Fibroblast of lung (primary cell): ENCODE measurements at regions not wholly inside any gene's neighbourhood (a gene's known extent, or its start where the extent isn't known, plus 50 kb on each side); places are given as distances from the start of the nearest gene placed in this dataset.

Source experiments
- DNase-seq, 2 donors: peaks; one replicate each; pipeline versions ENCODE4 v3.0.0 to v3.0.0-alpha.2; 2010; ENCODE audit warnings: low read depth in 2 of 2
- H2AFZ ChIP-seq: 2 replicates; pipeline ENCODE4 v1.5.1; 2012; ENCODE audit warnings: low read length, control low read depth, inconsistent platforms
- H3K27ac ChIP-seq: 2 replicates; pipeline ENCODE4 v1.5.1; 2011; ENCODE audit warnings: low read length, control low read depth; ENCODE audit not compliant: insufficient read depth
- H3K27me3 ChIP-seq: 2 replicates; pipeline ENCODE4 v1.5.1; 2011; ENCODE audit warnings: mild to moderate bottlenecking, low read length; ENCODE audit not compliant: control insufficient read depth, insufficient read depth
- H3K36me3 ChIP-seq: 2 replicates; pipeline ENCODE4 v1.5.1; 2011; ENCODE audit warnings: low read length; ENCODE audit not compliant: control insufficient read depth, insufficient read depth
- H3K4me1 ChIP-seq: 2 replicates; pipeline ENCODE4 v1.5.1; 2011; ENCODE audit warnings: low read length; ENCODE audit not compliant: control insufficient read depth, insufficient read depth; ENCODE audit errors: extremely low read depth
- H3K4me2 ChIP-seq: 2 replicates; pipeline ENCODE4 v1.5.1; 2011; ENCODE audit warnings: low read length, control low read depth; ENCODE audit not compliant: insufficient read depth; ENCODE audit errors: extremely low read depth
- H3K4me3 ChIP-seq, 4 experiments: fragments of 200-600 bp in 1 of 4; sonication (generic) in 1 of 4; replicated peaks in 1 of 4; 2 replicates each; pipeline ENCODE4 v1.5.1; 2011 to 2016; ENCODE audit warnings: low read length in 4 of 4, low read depth in 3 of 4, mild to moderate bottlenecking in 3 of 4, control low read depth in 2 of 4, inconsistent platforms in 1 of 4, mixed read lengths in 1 of 4; ENCODE audit not compliant: insufficient read depth in 1 of 4; ENCODE audit errors: control extremely low read depth in 1 of 4
- H3K79me2 ChIP-seq: 2 replicates; pipeline ENCODE4 v1.5.1; 2012; ENCODE audit warnings: mild to moderate bottlenecking, low read length, inconsistent platforms; ENCODE audit not compliant: control insufficient read depth, insufficient read depth
- H3K9ac ChIP-seq: 2 replicates; pipeline ENCODE4 v1.5.1; 2011; ENCODE audit warnings: mild to moderate bottlenecking, low read length, control low read depth; ENCODE audit not compliant: insufficient read depth
- H3K9me3 ChIP-seq: 2 replicates; pipeline ENCODE4 v1.5.1; 2012; ENCODE audit warnings: low read depth, low read length; ENCODE audit not compliant: control insufficient read depth, insufficient read depth
- H4K20me1 ChIP-seq: 2 replicates; pipeline ENCODE4 v1.5.1; 2011; ENCODE audit warnings: low read length; ENCODE audit not compliant: control insufficient read depth, insufficient read depth; ENCODE audit errors: extremely low read depth
- EZH2 ChIP-seq: IDR thresholded peaks from 2 replicates; pipeline ENCODE4 v1.5.1; 2012; ENCODE audit warnings: low read length, control low read depth, mild to moderate bottlenecking; ENCODE audit errors: missing control alignments
- TF ChIP-seq, protein P1 (sequence below), 2 donors: IDR thresholded peaks in 1 of 2; conservative IDR thresholded peaks in 1 of 2; 1 replicate in 1 of 2; 2 replicates in 1 of 2; pipeline ENCODE4 v1.5.1; 2011 to 2012; ENCODE audit warnings: low read length in 2 of 2, control low read depth in 1 of 2, inconsistent platforms in 1 of 2, low read depth in 1 of 2, mild to moderate bottlenecking in 1 of 2

GRCh38 chr12:58148976-58149375, 207.6 kb downstream of the ATP23 start:
- Histone ChIP-seq H3K4me1 (no peaks in the 10 kb centered on the region), H3K9me3 (no peaks in the 10 kb centered on the region), H3K27me3 (no peaks in the 10 kb centered on the region), H3K79me2 (no peaks in the 10 kb centered on the region), H3K9ac (no peak overlapping the region), H2AFZ (no peak overlapping the region), H3K36me3 (no peaks in the 10 kb centered on the region), H3K27ac (no peak overlapping the region), H4K20me1 (no peaks in the 10 kb centered on the region), H3K4me3 (no peak overlapping the region), H3K4me2 (no peak overlapping the region)
- DNase-seq: no peak
- TF ChIP-seq EZH2: no peak
- TF ChIP-seq, protein P1, sequence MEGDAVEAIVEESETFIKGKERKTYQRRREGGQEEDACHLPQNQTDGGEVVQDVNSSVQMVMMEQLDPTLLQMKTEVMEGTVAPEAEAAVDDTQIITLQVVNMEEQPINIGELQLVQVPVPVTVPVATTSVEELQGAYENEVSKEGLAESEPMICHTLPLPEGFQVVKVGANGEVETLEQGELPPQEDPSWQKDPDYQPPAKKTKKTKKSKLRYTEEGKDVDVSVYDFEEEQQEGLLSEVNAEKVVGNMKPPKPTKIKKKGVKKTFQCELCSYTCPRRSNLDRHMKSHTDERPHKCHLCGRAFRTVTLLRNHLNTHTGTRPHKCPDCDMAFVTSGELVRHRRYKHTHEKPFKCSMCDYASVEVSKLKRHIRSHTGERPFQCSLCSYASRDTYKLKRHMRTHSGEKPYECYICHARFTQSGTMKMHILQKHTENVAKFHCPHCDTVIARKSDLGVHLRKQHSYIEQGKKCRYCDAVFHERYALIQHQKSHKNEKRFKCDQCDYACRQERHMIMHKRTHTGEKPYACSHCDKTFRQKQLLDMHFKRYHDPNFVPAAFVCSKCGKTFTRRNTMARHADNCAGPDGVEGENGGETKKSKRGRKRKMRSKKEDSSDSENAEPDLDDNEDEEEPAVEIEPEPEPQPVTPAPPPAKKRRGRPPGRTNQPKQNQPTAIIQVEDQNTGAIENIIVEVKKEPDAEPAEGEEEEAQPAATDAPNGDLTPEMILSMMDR (conservative IDR thresholded peaks at IDR 0.05 in 1 of 2, IDR thresholded peaks at IDR 0.05 in 1 of 2; ENCODE audit: low read depth in 1 of 2, low read length in 2 of 2): no peak

DNA sequence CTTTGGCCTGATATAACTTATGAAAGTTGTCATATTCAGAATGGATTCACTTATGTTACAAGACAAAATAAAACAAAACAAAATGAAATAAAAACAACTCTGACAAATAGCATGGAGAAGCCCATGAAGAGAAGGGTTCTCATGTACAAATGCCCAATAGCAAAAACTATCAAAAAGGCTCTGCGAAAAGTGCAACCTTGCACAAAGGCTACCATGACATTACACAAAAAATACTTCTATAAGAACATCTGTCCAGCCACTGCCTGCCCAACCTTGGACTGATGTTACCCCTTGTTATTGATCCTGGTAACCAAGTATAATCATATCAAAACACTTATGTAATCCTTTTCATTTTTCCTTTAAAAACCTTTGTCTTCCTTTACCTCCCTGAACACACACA, 213.0 kb downstream of the ATP23 start:
- Histone ChIP-seq H3K4me3 (no peak overlapping the region), H3K36me3 (no peaks in the 10 kb centered on the region), H2AFZ (no peak overlapping the region), H3K9me3 (no peaks in the 10 kb centered on the region), H3K27me3 (no peaks in the 10 kb centered on the region), H3K4me1 (no peaks in the 10 kb centered on the region), H3K9ac (no peak overlapping the region), H3K79me2 (no peaks in the 10 kb centered on the region), H3K27ac (no peak overlapping the region), H3K4me2 (no peak overlapping the region), H4K20me1 (no peaks in the 10 kb centered on the region)
- no peak for DNase-seq
- TF ChIP-seq EZH2: no peak
- TF ChIP-seq, protein P1 (conservative IDR thresholded peaks at IDR 0.05 in 1 of 2, IDR thresholded peaks at IDR 0.05 in 1 of 2; ENCODE audit: low read depth in 1 of 2, low read length in 2 of 2): no peak

- no peak overlapping the region for H3K4me2 ChIP-seq
- no peaks in the 10 kb centered on the region for H4K20me1 ChIP-seq
- H3K9me3 ChIP-seq: no peaks in the 10 kb centered on the region
- no peak overlapping the region for H2AFZ ChIP-seq
- no peaks in the 10 kb centered on the region for H3K4me1 ChIP-seq
- H3K36me3 ChIP-seq: no peaks in the 10 kb centered on the region
- H3K27me3 ChIP-seq: no peaks in the 10 kb centered on the region
- H3K9ac ChIP-seq: no peak overlapping the region
- H3K27ac ChIP-seq: no peak overlapping the region
- H3K79me2 ChIP-seq: no peaks in the 10 kb centered on the region
- DNase-seq: no peak
- no peak for TF ChIP-seq EZH2
- TF ChIP-seq, protein P1 (conservative IDR thresholded peaks at IDR 0.05 in 1 of 2, IDR thresholded peaks at IDR 0.05 in 1 of 2; ENCODE audit: low read depth in 1 of 2, low read length in 2 of 2): no peak
- no peak overlapping the region for H3K4me3 ChIP-seq
Observed at GRCh38 chr12:58156697-58157096, 215.3 kb downstream of the ATP23 start.
